GM21367 (cell line): ENCODE measurements at regions not wholly inside any gene's neighbourhood (a gene's known extent, or its start where the extent isn't known, plus 50 kb on each side); places are given as distances from the start of the nearest gene placed in this dataset.

Experiments
- ATAC-seq: cut with Tn5 transposase; IDR thresholded peaks from one replicate; pipeline ENCODE4 v1.9.1; 2021; ENCODE audit not compliant: unreplicated experiment

- ATAC-seq = no peak
These were observed 387.8 kb downstream of the DCAF12L2 start for GRCh38 chrX:125778261-125778660.

GRCh38 chrX:125782184-125782583 lies 383.9 kb downstream of the DCAF12L2 start:
- ATAC-seq = no peak

GRCh38 chrX:125786316-125786715 lies 379.8 kb downstream of the DCAF12L2 start:
- no peak for ATAC-seq

GRCh38 chrX:125791787-125792186 lies 374.3 kb downstream of the DCAF12L2 start:
- no peak for ATAC-seq

- ATAC-seq = no peak
These were observed 355.2 kb downstream of the DCAF12L2 start for GRCh38 chrX:125810856-125811255.

GRCh38 chrX:125826080-125826479 lies 340.0 kb downstream of the DCAF12L2 start:
- ATAC-seq = no peak

DNA sequence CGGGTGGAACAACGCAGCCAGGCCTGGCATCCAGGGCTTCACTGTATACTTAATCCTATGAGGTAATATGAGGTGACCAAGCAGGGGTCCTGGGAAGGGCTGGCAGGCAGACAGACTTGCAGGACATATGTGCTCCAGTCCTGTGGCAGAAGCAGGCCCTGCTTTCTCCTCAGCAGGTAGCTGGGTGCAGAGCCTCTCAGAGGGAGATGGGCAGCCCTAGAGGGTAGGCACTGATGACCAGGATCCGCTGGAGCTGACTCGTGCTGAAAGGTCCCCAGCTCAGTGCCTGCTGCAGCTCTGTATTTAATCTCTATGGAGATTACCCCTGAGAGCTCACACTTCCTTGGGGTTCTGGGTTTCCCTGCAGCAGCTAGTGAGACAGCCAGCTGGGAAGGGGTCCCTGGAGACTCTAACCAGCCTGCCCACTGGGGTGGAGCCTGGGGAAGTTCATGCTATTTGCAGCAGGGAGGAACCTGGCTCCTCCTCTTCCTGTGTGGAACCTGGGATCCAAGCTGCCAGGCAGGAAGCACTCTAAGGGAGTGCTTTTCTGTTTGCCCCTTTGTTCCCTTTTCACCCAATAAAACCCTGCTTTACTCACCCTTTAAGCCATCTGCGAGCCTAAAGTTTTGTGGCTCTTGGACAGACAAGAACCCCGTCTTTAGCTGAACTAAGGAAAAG lies 339.2 kb downstream of the DCAF12L2 start:
- no peak for ATAC-seq

GRCh38 chrX:125846271-125846670 lies 319.8 kb downstream of the DCAF12L2 start:
- no peak for ATAC-seq

- no peak for ATAC-seq
These were observed 315.4 kb downstream of the DCAF12L2 start for GRCh38 chrX:125850693-125851092.

DNA sequence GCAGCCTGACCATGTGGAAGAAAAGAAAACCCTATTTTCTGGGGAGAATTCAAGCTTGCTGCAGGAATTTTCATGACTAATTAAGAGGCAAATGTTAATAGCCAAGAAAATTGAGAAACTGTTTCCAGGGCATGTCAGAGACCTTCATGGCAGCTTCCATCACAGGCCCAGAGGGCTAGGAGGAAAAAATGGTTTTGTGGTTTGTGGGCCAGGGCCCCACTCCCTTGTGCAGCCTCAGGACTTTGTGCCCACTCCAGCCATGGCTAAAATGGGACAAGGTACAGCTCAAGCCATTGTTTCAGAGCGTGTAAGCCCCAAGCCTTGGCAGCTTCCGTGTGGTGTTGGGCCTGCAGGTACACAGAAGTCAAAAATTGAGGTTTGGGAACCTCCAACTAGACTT lies 282.9 kb downstream of the DCAF12L2 start:
- no peak for ATAC-seq

GRCh38 chrX:125894947-125895346 lies 271.1 kb downstream of the DCAF12L2 start:
- no peak for ATAC-seq

DNA sequence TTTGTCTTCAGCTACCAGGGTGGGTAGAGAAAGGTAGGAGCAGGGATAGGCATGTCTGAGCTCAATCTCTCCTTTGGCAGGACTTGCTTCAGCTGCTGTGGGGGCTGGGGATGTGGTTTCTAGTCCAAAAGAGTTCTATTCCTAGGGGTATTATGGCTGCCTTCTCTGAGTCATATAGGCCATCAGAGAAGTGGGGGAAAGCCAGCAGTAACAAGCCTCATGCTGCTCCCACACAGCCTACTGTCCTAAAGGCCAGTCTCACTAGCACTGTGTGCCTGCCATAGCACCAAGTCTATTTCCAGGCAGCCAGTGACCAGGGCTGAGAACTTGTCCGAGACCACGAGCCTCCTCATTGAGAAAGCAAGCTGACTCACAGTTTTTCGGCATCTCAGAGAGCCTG lies 270.6 kb downstream of the DCAF12L2 start:
- ATAC-seq = no peak

GRCh38 chrX:125926295-125926694 lies 239.8 kb downstream of the DCAF12L2 start:
- no peak for ATAC-seq

DNA sequence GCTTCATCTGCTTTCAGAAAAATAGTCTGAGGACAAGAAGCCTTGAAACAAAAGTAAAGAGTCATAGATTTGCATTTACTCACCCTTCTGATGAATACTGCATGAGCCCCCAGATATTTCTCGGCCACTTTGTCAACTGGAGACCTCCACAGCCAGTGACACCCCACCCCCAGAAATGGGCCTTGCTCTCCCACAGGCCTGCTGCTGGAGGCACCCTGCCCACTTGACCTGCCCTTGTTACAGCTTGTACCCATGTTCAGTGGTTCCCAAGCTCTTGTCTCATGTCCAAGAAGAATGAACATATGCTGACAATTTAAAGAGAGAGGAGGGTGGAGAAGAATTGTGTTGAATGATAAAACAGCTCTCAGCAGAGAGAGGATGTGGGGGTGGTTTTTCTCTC lies 225.1 kb downstream of the DCAF12L2 start:
- no peak for ATAC-seq

GRCh38 chrX:125947501-125947900 lies 218.6 kb downstream of the DCAF12L2 start:
- ATAC-seq = no peak

DNA sequence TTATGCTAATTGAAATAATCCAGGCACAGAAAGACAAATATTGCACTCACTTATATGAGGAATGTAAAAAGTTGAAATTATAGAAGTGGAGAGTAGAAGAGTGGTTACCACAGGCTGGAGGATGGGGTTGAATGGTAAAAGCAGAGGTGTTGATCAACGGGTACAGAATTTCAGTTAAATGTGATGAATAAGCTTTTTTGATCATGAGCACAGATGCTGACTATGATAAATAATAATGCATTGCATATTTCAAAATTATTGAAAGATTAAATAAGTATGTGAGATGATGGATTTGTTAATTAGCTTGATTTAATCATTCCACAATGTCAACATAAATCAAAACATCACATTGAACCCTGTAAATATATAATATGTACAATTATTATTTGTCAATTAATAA lies 213.1 kb downstream of the DCAF12L2 start:
- ATAC-seq = no peak

DNA sequence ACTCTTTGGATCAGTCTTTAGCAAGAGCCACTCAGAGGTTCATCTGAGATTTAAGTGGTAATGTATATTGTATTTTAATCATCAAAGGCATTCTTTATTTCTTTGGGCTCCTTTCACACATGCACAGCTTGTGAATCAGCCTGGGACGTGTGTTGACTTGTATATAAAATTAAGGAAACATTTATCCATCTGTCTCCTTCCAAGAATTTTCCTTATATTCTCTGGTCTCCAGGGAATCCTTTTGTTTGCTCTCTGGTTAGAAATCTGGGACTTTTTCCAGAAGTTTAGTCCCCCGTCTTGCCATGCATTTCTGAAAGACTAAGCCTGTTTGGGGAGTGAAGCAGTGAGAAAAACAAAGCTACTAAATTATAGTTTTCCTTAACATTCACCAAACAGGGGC lies 212.3 kb downstream of the DCAF12L2 start:
- no peak for ATAC-seq

DNA sequence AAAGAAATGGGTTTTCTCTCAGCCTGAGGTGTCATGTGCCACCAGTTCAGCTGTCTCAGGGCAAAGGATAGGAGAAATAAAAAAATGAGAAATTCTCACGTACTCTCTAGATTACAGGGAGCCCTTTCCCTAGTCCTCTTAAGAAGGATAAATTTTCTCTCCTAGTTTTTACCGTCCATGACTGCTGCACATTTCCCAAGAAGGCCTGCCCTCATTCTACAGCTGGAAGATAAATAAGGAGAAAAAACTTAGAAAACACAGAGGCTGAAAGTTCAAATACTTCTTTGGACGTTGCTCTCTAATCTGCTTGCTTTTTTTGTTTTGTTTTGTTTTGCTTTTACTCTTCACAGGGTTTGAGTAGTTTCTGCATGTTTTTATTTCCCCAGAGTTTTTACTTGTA lies 211.9 kb downstream of the DCAF12L2 start:
- ATAC-seq = no peak

DNA sequence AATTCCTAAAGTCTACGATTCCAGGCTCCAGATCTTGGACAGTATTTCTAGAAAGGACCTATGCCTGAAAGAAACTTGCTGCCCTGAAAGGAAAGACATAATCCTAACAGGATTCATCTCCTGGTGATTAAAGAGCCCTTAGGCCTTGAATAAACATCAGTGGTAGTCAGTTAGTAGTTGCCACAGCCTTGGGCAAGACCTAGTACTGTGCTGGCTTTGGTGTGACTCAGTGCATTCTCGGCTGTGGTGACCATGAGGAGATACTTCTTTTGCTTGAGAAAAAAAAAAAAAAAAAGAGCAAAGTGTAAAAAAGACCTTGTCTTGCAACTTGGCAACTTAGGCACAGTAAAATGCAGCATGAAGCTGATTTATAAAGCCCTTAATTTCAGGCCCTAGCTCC lies 188.2 kb downstream of the DCAF12L2 start:
- ATAC-seq = no peak

- ATAC-seq = no peak
These were observed 167.7 kb downstream of the DCAF12L2 start for GRCh38 chrX:125998432-125998831.

DNA sequence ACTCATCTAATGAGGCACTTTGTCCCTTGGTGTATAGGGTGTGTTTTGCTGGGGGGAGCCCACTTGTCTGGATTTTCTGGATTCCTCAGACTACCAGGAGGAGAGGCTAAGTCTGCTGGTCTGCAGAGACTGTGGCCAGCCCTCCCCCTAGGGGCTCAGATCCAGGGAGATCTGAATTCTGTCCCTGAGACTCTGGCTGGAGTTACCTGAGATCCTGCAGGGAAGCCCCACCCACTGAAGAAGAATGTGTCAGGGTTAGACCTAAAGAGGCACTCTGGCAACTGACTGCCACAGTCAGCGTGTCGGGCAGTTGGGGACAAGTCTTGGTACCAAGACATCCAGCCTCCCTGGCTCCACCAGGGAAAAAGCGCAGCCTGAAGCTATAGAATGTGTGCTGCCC lies 138.9 kb downstream of the DCAF12L2 start:
- no peak for ATAC-seq

GRCh38 chrX:126030021-126030420 lies 136.1 kb downstream of the DCAF12L2 start:
- ATAC-seq = no peak

- no peak for ATAC-seq
These were observed 102.1 kb downstream of the DCAF12L2 start for GRCh38 chrX:126063984-126064383.
